ENCODE measurements at regions not wholly inside any gene's neighbourhood (a gene's known extent, or its start where the extent isn't known, plus 50 kb on each side); places are given as distances from the start of the nearest gene placed in this dataset.

GRCh38 chr3:24052446-24052845 is 107.4 kb downstream of the NR1D2 start:
- DNase-seq, result no peak
- no peak overlapping the region for H3K27ac ChIP-seq
- H3K4me3 ChIP-seq (replicated peaks in 1 of 3), result no peak overlapping the region
- no peaks in the 10 kb centered on the region for H3K27me3 ChIP-seq
- intact Hi-C loops (cut with DNase I), result no loop called here
- no peak for TF ChIP-seq POLR2A (IDR thresholded peaks at IDR 0.05)
- TF ChIP-seq, protein P1, sequence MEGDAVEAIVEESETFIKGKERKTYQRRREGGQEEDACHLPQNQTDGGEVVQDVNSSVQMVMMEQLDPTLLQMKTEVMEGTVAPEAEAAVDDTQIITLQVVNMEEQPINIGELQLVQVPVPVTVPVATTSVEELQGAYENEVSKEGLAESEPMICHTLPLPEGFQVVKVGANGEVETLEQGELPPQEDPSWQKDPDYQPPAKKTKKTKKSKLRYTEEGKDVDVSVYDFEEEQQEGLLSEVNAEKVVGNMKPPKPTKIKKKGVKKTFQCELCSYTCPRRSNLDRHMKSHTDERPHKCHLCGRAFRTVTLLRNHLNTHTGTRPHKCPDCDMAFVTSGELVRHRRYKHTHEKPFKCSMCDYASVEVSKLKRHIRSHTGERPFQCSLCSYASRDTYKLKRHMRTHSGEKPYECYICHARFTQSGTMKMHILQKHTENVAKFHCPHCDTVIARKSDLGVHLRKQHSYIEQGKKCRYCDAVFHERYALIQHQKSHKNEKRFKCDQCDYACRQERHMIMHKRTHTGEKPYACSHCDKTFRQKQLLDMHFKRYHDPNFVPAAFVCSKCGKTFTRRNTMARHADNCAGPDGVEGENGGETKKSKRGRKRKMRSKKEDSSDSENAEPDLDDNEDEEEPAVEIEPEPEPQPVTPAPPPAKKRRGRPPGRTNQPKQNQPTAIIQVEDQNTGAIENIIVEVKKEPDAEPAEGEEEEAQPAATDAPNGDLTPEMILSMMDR (IDR thresholded peaks at IDR 0.05), result no peak
- H3K9me3 ChIP-seq, result no peaks in the 10 kb centered on the region
- H3K36me3 ChIP-seq, result no peaks in the 10 kb centered on the region
- peaks cover 6 to 11% of the 10 kb centered on the region in 2 donors for H3K4me1 ChIP-seq

DNA sequence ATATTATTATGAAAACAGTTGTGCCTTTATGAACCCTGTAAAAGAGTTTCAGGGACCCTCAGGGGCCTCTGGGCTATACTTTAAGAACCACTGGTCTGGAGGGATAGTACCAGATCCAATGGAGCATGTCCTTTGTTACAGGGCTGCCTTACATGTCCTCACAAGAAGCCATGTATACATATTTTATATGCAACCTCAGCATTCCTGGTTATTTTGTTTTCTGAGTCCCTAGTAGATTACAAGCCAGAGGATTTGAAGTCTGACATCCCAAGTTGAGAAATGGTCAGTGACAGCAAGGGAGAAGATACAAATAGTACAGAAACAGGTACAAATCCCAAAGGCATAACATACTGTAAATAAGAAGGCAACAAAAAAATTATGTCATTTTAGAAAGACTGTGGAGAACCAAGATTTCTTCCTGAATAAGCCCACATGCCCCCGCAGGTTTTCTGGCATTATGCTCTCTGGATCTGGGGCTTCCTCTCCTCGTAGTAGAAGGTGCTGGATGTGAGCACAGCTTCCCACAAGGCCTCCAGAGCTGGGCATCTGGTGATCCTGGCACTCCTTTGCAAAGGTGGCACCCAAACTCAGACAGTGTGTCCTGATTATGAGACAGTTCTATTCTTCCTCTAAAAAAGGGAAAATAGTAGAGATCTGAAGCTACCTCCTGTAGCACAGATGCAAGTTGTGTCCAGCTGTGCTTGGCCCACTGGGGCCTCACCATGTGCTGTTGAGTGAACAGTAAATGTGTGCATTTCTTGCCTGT is 114.0 kb downstream of the NR1D2 start:
- Histone ChIP-seq H3K27me3 (no peaks in the 10 kb centered on the region), H3K36me3 (no peaks in the 10 kb centered on the region), H3K4me3 (replicated peaks in 1 of 3) (no peak overlapping the region), H3K9me3 (no peaks in the 10 kb centered on the region), H3K27ac (peak overlapping the region; percentile 88 to 92 (median 89)), H3K4me1 (peaks cover 21 to 23% of the 10 kb centered on the region in 2 donors)
- DNase-seq, result peak; percentile 39 to 44
- no peak for TF ChIP-seq POLR2A (IDR thresholded peaks at IDR 0.05)
- TF ChIP-seq, protein P1 (IDR thresholded peaks at IDR 0.05), result no peak
- 60 to 76% methylated on average over 2 of the region's 2 CpGs for WGBS, 2 donors
- intact Hi-C loops (cut with DNase I), result no loop called here

- TF ChIP-seq, protein P1 (IDR thresholded peaks at IDR 0.05), result peak in 2 of 6 experiments; percentile 24 to 30
- TF ChIP-seq POLR2A (IDR thresholded peaks at IDR 0.05), result peak in 1 of 2 donors; percentile 65
- 16 to 29% methylated on average over 3 of the region's 3 CpGs for WGBS, 2 donors
- peak; percentile 89 to 91 for DNase-seq
- intact Hi-C loops (cut with DNase I), result no loop called here
- no peak overlapping the region for H3K4me3 ChIP-seq (replicated peaks in 1 of 3)
- no peaks in the 10 kb centered on the region for H3K9me3 ChIP-seq
- H3K27ac ChIP-seq, result peak overlapping the region; percentile 88 to 92 (median 89)
- no peaks in the 10 kb centered on the region for H3K27me3 ChIP-seq
- H3K36me3 ChIP-seq, result no peaks in the 10 kb centered on the region
- H3K4me1 ChIP-seq, result peaks cover 21 to 23% of the 10 kb centered on the region in 2 donors
These were observed 115.0 kb downstream of the NR1D2 start for GRCh38 chr3:24060055-24060454.

GRCh38 chr3:24062916-24063315 is 117.8 kb downstream of the NR1D2 start:
- intact Hi-C loops (cut with DNase I), result no loop called here
- WGBS, 2 donors, result 35 to 49% methylated on average over 3 of the region's 3 CpGs

More at GRCh38 chr3:24062916-24063315, 117.8 kb downstream of the NR1D2 start:
- Histone ChIP-seq H3K36me3 (no peaks in the 10 kb centered on the region), H3K27me3 (no peaks in the 10 kb centered on the region), H3K4me1 (peaks cover 21 to 23% of the 10 kb centered on the region in 2 donors), H3K27ac (peak overlapping the region; percentile 2 to 31 (median 29)), H3K4me3 (replicated peaks in 1 of 3) (no peak overlapping the region), H3K9me3 (no peaks in the 10 kb centered on the region)
- DNase-seq, result no peak
- TF ChIP-seq, protein P1 (IDR thresholded peaks at IDR 0.05), result no peak
- TF ChIP-seq POLR2A (IDR thresholded peaks at IDR 0.05), result no peak

Data from thyroid gland (tissue), 4 donors.